ENCODE measurements at regions not wholly inside any gene's neighbourhood (a gene's known extent, or its start where the extent isn't known, plus 50 kb on each side); places are given as distances from the start of the nearest gene placed in this dataset.
"Not testable (repeated sequence)": the region's sequence is repeated elsewhere in the genome, so short reads cannot be mapped to it uniquely, and the experiment has no call there.

- TF ChIP-seq, protein P1, sequence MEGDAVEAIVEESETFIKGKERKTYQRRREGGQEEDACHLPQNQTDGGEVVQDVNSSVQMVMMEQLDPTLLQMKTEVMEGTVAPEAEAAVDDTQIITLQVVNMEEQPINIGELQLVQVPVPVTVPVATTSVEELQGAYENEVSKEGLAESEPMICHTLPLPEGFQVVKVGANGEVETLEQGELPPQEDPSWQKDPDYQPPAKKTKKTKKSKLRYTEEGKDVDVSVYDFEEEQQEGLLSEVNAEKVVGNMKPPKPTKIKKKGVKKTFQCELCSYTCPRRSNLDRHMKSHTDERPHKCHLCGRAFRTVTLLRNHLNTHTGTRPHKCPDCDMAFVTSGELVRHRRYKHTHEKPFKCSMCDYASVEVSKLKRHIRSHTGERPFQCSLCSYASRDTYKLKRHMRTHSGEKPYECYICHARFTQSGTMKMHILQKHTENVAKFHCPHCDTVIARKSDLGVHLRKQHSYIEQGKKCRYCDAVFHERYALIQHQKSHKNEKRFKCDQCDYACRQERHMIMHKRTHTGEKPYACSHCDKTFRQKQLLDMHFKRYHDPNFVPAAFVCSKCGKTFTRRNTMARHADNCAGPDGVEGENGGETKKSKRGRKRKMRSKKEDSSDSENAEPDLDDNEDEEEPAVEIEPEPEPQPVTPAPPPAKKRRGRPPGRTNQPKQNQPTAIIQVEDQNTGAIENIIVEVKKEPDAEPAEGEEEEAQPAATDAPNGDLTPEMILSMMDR (IDR thresholded peaks at IDR 0.05; ENCODE audit: borderline replicate concordance, extremely low read depth, low read length, poor library complexity, severe bottlenecking), result not testable (repeated sequence)
- TF ChIP-seq EZH2 (IDR thresholded peaks at IDR 0.05; ENCODE audit: borderline replicate concordance, low read depth, low read length, severe bottlenecking), result not testable (repeated sequence)
Measured at GRCh38 chr2:60189006-60189405, 364.4 kb downstream of the BCL11A start.
